ENCODE measurements at regions not wholly inside any gene's neighbourhood (a gene's known extent, or its start where the extent isn't known, plus 50 kb on each side); places are given as distances from the start of the nearest gene placed in this dataset.

DNA sequence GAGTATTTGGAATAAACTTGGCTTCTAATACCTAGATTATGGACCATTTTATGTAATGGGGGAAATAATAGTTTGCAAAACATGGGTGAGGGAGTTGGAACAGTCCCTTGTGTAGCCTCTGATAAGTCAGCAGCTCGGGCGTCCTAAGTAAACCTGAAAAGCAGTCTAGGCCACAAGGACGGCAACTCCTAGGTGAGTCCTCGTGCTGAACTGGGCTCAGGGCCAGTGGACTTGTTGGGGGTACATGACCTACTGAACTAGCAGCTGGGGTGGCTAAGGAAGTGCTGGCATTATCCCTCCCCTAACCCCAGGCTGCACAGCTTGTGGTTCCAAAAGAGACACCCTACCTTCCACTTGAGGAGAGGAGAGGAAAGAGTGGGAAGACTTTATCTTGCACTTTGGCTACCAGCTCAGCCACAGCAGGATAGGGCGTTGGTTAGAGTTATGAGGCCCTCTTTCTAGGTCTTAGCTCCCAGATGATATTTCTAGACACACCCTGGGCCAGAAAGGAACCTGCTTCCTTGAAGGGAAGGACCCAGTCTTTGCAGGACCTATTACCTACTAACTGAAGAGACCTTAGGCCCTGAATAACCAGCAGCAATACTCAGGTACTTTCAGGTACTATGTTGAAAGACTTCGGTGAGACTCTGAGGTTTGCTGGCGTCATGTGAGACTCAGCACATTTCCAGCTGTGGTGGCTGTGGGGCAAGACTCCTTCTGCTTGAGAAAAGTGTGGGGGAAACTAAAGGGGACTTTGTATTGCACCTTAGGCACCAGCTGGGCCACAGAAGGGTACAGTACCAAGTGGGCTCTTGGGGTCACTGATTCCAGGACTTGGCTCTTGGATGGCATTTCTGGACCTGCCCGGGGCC is 71.0 kb downstream of the AQP4 start:
- Mint-ChIP-seq H3K27ac (no peak overlapping the region), H3K4me1 (no peaks in the 10 kb centered on the region), H3K4me3 (no peak overlapping the region), H3K9me3 (ENCODE audit: low read depth) (peaks cover 5% of the 10 kb centered on the region), H3K36me3 (ENCODE audit: low read depth) (no peaks in the 10 kb centered on the region), H3K27me3 (no peaks in the 10 kb centered on the region)
- no peak for ATAC-seq
- CTCF ChIA-PET, result no interaction called here
- intact Hi-C loops (cut with DNase I, micrococcal nuclease), result no loop called here
- POLR2A ChIA-PET, result no interaction called here
- DNase-seq, result no peak

DNA sequence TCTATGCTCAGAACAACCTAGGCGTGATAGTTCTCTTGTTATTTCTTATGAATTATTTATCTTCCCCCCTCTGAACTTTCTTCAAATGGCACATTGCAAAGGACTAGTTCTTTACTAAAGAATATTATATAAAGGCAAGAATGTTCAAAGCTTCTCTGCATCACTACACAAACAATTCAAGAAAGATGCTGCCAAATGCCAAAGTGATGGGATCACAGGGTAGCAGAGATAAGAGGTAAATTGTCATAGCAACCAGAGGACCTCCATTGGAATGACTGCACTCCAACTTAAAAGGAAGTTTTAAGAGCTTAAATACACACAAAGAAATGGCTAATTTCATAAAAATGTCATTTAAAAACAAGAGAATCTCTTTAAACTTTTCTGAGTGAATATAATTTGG is 72.8 kb downstream of the AQP4 start:
- intact Hi-C loops (cut with DNase I, micrococcal nuclease), result no loop called here
- Mint-ChIP-seq H3K36me3 (ENCODE audit: low read depth) (no peaks in the 10 kb centered on the region), H3K4me1 (no peaks in the 10 kb centered on the region), H3K27me3 (no peaks in the 10 kb centered on the region), H3K4me3 (no peak overlapping the region), H3K9me3 (ENCODE audit: low read depth) (no peaks in the 10 kb centered on the region), H3K27ac (no peak overlapping the region)
- ATAC-seq, result no peak
- ChIA-PET CTCF (interaction anchor here (0.6 kb wide), 1 partner anchor 245 kb away, joined by 3 read pairs; no protein-coding TSS in a partner anchor), POLR2A (no interaction called here)
- no peak for DNase-seq

GRCh38 chr18:26791676-26792075 is 73.8 kb downstream of the AQP4 start:
- ChIA-PET POLR2A (no interaction called here), CTCF (no interaction called here)
- Mint-ChIP-seq H3K9me3 (ENCODE audit: low read depth) (no peaks in the 10 kb centered on the region), H3K36me3 (ENCODE audit: low read depth) (no peaks in the 10 kb centered on the region), H3K4me3 (no peak overlapping the region), H3K27ac (no peak overlapping the region), H3K27me3 (no peaks in the 10 kb centered on the region), H3K4me1 (no peaks in the 10 kb centered on the region)
- intact Hi-C loops (cut with DNase I, micrococcal nuclease), result no loop called here
- DNase-seq, result no peak
- no peak for ATAC-seq

DNA sequence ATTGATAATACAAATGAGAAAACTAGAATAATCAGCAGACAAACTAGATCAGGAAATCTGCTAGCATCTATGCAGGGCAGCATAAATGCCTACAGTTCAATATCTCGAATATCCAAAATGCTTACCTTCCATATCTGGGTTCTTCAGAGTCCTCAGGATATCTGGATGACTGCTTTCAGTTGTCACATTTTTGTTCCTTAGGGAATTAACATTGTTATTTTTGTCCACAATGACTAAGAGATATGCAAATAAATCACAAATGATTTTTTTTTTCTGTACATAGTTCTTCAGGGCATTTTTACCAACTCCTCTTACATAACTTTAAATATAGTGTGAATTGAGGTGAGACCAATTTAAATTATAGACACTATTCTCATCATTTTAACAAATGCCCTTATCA is 80.9 kb downstream of the AQP4 start:
- intact Hi-C loops (cut with DNase I, micrococcal nuclease), result no loop called here
- no peaks in the 10 kb centered on the region for H3K4me1 Mint-ChIP-seq
- DNase-seq (no peak), ATAC-seq (no peak)
- ChIA-PET POLR2A (no interaction called here), CTCF (no interaction called here)
- no peaks in the 10 kb centered on the region for H3K27me3 Mint-ChIP-seq
- H3K36me3 Mint-ChIP-seq (ENCODE audit: low read depth), result no peaks in the 10 kb centered on the region
- H3K4me3 Mint-ChIP-seq, result no peak overlapping the region
- H3K9me3 Mint-ChIP-seq (ENCODE audit: low read depth), result no peaks in the 10 kb centered on the region
- H3K27ac Mint-ChIP-seq, result no peak overlapping the region

DNA sequence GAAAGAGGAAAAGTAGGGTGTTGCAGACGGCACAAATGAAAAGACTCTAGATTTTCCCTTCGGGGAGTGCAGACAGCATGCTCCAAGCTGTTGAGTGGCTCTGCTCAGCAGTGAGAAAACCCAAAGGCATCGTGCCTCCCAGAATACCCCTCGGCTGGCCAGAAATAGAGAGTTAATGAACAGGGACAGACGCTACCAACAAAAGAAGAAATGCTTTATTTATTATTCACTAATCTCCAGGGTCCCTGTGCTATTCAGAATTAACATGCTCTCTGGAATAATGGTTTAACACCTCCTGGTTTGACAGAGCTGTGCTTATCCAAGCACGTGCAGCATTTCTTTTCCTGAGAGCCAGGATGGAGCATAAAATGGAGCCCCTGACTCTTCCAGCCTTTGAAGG is 82.3 kb downstream of the AQP4 start:
- Mint-ChIP-seq H3K36me3 (ENCODE audit: low read depth) (no peaks in the 10 kb centered on the region), H3K9me3 (ENCODE audit: low read depth) (no peaks in the 10 kb centered on the region), H3K27ac (no peak overlapping the region), H3K27me3 (no peaks in the 10 kb centered on the region), H3K4me3 (no peak overlapping the region), H3K4me1 (no peaks in the 10 kb centered on the region)
- ChIA-PET CTCF (no interaction called here), POLR2A (no interaction called here)
- ATAC-seq, result no peak
- no peak for DNase-seq
- intact Hi-C loops (cut with DNase I, micrococcal nuclease), result no loop called here

DNA sequence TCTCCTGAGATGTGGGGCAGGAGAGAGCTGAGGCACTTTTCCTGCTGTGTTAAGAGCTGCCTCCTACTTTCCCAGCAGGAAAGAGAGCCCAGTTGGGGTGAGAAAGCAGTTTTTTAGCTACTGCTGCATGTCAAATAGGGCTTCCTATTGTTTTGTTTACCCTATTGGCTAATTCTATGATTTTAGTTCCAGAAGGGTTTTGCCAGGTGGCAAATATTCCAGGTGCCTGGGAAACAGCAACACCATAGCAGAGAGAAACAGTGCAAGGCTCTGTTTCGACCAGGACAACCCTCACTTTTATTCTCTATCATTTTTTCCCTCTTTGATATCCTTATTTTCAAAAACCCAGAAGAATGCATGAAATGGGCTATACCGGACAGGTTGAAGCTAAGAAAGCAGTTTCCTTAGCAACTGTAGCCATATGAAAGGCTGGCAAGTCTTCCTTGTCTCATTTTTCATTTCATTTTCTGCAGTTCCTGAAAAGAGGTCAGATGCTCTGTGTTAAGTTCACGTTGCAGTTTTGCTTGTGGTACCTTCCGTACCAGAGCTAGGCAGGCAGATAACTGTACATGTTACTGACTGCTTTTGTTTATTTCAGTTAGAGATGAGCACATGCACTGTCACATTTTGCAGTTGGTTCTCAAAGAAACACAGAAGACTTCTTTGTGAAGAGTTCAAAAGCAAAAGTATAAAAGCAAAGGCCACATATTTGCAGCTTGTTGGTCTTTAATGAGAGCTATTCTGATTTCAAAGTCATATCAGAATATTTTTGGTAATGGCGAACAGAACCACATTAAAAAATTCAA is 84.8 kb downstream of the AQP4 start:
- DNase-seq, result no peak
- intact Hi-C loops (cut with DNase I, micrococcal nuclease), result no loop called here
- ATAC-seq, result no peak
- Mint-ChIP-seq H3K27me3 (no peaks in the 10 kb centered on the region), H3K4me1 (no peaks in the 10 kb centered on the region), H3K27ac (no peak overlapping the region), H3K36me3 (ENCODE audit: low read depth) (no peaks in the 10 kb centered on the region), H3K4me3 (no peak overlapping the region), H3K9me3 (ENCODE audit: low read depth) (no peaks in the 10 kb centered on the region)
- CTCF ChIA-PET, result no interaction called here
- POLR2A ChIA-PET, result no interaction called here

DNA sequence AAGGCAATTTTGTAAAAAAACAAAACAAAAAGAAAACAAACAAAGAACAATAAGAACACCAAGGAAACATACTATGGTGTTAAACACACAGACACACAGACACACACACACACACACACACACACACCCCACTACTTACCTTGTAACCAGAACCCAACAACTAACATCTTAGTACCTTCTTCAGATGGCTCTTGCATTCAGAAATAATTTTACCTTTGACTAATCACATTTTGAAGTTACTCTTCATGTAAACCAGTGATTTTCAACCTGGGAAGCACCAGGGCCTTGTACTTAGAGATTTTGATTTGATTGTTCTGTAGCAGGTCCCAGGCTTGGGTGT is 87.5 kb downstream of the AQP4 start:
- Mint-ChIP-seq H3K9me3 (ENCODE audit: low read depth) (no peaks in the 10 kb centered on the region), H3K27me3 (no peaks in the 10 kb centered on the region), H3K4me1 (no peaks in the 10 kb centered on the region), H3K36me3 (ENCODE audit: low read depth) (no peaks in the 10 kb centered on the region), H3K4me3 (no peak overlapping the region), H3K27ac (no peak overlapping the region)
- DNase-seq (no peak), ATAC-seq (no peak)
- CTCF ChIA-PET, result interaction anchor here (0.6 kb wide), 1 partner anchor 56 kb away, joined by 3 read pairs; no protein-coding TSS in a partner anchor
- POLR2A ChIA-PET, result no interaction called here
- intact Hi-C loops (cut with DNase I, micrococcal nuclease), result loop anchor here in 1 of 2 experiments (10.0 kb wide), 1 partner anchor 63 kb away; no protein-coding TSS in a partner anchor

DNA sequence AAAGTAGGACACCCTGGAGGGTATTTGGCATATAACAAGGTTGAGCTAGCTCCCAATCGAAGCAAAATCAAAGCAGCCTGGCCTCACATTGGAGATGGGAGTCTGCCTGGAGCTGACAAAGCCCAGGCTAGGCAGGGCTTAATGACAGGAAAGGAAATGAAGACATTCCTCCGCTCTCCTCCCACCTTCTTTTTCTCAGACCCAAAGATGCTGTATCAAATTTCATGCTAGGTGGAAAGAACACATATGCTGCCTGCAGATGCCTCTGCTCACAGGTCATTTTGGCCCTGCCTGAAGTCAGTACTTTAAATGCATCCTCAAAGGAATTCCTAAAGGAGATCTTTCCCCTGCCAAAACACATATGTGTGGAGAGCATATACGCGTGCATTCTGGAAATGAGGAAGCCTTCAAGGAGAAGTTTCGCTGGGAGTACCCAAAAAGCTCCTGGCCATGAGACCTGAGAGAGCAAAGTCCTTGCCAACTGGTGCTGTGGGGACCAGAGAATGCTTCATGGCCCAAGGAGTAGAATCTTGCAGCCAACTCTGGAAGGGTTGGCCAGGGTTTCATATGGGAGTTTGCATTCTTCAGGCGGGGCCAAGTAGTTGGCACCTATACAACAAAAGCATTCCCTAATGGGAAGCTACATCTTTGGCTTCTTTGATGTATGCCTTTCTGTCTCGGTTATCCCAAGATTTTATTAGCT is 88.0 kb downstream of the AQP4 start:
- ChIA-PET CTCF (interaction anchor here (0.6 kb wide), 1 partner anchor 56 kb away, joined by 3 read pairs; no protein-coding TSS in a partner anchor), POLR2A (no interaction called here)
- intact Hi-C loops (cut with DNase I, micrococcal nuclease), result loop anchor here in 1 of 2 experiments (10.0 kb wide), 1 partner anchor 63 kb away; no protein-coding TSS in a partner anchor
- H3K4me1 Mint-ChIP-seq, result no peaks in the 10 kb centered on the region
- no peak overlapping the region for H3K27ac Mint-ChIP-seq
- H3K4me3 Mint-ChIP-seq, result no peak overlapping the region
- H3K9me3 Mint-ChIP-seq (ENCODE audit: low read depth), result no peaks in the 10 kb centered on the region
- H3K36me3 Mint-ChIP-seq (ENCODE audit: low read depth), result no peaks in the 10 kb centered on the region
- ATAC-seq (no peak), DNase-seq (no peak)
- H3K27me3 Mint-ChIP-seq, result no peaks in the 10 kb centered on the region

DNA sequence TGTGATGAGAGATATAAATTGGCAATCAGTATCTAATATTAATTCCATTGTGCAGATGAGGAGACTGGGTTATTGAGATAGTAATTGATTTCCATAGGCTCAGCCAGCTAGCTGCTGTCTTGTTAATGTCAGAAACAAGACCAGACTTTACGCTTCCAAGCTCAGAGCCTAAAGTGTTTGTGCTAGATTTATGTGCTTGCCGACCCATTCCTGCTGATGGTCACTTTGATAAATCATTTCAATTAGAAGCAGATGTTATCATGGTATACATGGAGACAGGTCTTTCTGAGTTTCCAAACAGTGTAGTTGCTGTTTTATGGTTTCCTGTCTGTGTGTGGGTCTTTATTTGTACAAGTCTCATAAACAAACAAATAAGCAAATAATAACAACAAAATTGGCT is 92.8 kb downstream of the AQP4 start:
- Mint-ChIP-seq H3K27ac (no peak overlapping the region), H3K36me3 (ENCODE audit: low read depth) (no peaks in the 10 kb centered on the region), H3K27me3 (no peaks in the 10 kb centered on the region), H3K4me1 (no peaks in the 10 kb centered on the region), H3K4me3 (no peak overlapping the region), H3K9me3 (ENCODE audit: low read depth) (peaks cover 2% of the 10 kb centered on the region)
- intact Hi-C loops (cut with DNase I, micrococcal nuclease), result loop anchor here in 1 of 2 experiments (10.0 kb wide), 1 partner anchor 58 kb away; no protein-coding TSS in a partner anchor
- ChIA-PET POLR2A (no interaction called here), CTCF (no interaction called here)
- DNase-seq, result no peak
- no peak for ATAC-seq

DNA sequence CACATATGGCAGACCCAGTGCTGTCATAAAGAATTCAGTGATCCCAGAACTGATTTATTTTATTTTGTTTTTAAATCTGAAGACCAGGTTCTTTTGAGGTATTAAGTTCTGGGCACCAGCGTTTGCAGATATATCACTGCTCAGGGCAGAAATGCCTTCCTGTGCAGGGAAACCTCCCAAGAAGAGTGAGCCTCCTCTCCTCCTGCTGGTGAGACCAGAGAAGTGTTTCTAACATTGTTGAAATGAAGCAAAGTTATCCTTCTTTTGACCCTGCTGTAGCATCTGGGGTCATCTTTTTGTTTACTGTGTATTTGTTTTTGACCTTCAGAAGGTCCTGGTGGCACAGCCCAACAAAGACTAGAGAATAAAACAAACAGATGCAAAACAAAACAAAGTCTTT is 94.0 kb downstream of the AQP4 start:
- H3K4me3 Mint-ChIP-seq, result no peak overlapping the region
- no peaks in the 10 kb centered on the region for H3K27me3 Mint-ChIP-seq
- H3K36me3 Mint-ChIP-seq (ENCODE audit: low read depth), result no peaks in the 10 kb centered on the region
- ChIA-PET POLR2A (no interaction called here), CTCF (no interaction called here)
- DNase-seq (no peak), ATAC-seq (no peak)
- intact Hi-C loops (cut with DNase I, micrococcal nuclease), result loop anchor here in 1 of 2 experiments (10.0 kb wide), 1 partner anchor 57 kb away; no protein-coding TSS in a partner anchor
- H3K9me3 Mint-ChIP-seq (ENCODE audit: low read depth), result peaks cover 2% of the 10 kb centered on the region
- no peaks in the 10 kb centered on the region for H3K4me1 Mint-ChIP-seq
- H3K27ac Mint-ChIP-seq, result no peak overlapping the region

GRCh38 chr18:26768385-26768784 is 97.1 kb downstream of the AQP4 start:
- intact Hi-C loops (cut with DNase I, micrococcal nuclease), result no loop called here
- Mint-ChIP-seq H3K27me3 (no peaks in the 10 kb centered on the region), H3K27ac (no peak overlapping the region), H3K4me1 (no peaks in the 10 kb centered on the region), H3K36me3 (ENCODE audit: low read depth) (no peaks in the 10 kb centered on the region), H3K9me3 (ENCODE audit: low read depth) (peaks cover 2% of the 10 kb centered on the region), H3K4me3 (no peak overlapping the region)
- ChIA-PET POLR2A (no interaction called here), CTCF (no interaction called here)
- DNase-seq (no peak), ATAC-seq (no peak)

Measured in activated CD4-positive, alpha-beta T cell treated with anti-CD3 and anti-CD28 coated beads for 36 hours (primary cell).